ENCODE measurements at regions not wholly inside any gene's neighbourhood (a gene's known extent, or its start where the extent isn't known, plus 50 kb on each side); places are given as distances from the start of the nearest gene placed in this dataset.

GRCh38 chr14:56745097-56745496 lies 65.2 kb downstream of the OTX2 start:
- no peak for TF ChIP-seq CEBPB (IDR thresholded peaks at IDR 0.05)
- no peak for TF ChIP-seq CREB1 (IDR thresholded peaks at IDR 0.05; ENCODE audit: low read depth)
- no peak for TF ChIP-seq EGR1 (IDR thresholded peaks at IDR 0.05)
- TF ChIP-seq TEAD4 (IDR thresholded peaks at IDR 0.05) = no peak
- TF ChIP-seq TAF1 (IDR thresholded peaks at IDR 0.05; ENCODE audit: low read depth) = no peak
- no peak for TF ChIP-seq REST (IDR thresholded peaks at IDR 0.05; ENCODE audit: low read depth)
- TF ChIP-seq RAD21 (IDR thresholded peaks at IDR 0.05; ENCODE audit: low read depth) = no peak
- TF ChIP-seq YY1 (IDR thresholded peaks at IDR 0.05; ENCODE audit: low read depth) = no peak
- TF ChIP-seq USF1 (IDR thresholded peaks at IDR 0.05) = no peak
- no peak for TF ChIP-seq MAX (IDR thresholded peaks at IDR 0.05)

GRCh38 chr14:56744016-56744415 lies 66.3 kb downstream of the OTX2 start:
- TF ChIP-seq EGR1 (IDR thresholded peaks at IDR 0.05) (no peak), TAF1 (IDR thresholded peaks at IDR 0.05; ENCODE audit: low read depth) (no peak), RAD21 (IDR thresholded peaks at IDR 0.05; ENCODE audit: low read depth) (no peak), TEAD4 (IDR thresholded peaks at IDR 0.05) (no peak), REST (IDR thresholded peaks at IDR 0.05; ENCODE audit: low read depth) (no peak), ZBTB7A (IDR thresholded peaks at IDR 0.05; ENCODE audit: low read depth) (no peak), MAX (IDR thresholded peaks at IDR 0.05) (no peak), EP300 (IDR thresholded peaks at IDR 0.05; ENCODE audit: borderline replicate concordance) (no peak), NFIC (IDR thresholded peaks at IDR 0.05) (no peak)

GRCh38 chr14:56742391-56742878 lies 67.8 kb downstream of the OTX2 start:
- TF ChIP-seq ZBTB7A (IDR thresholded peaks at IDR 0.05; ENCODE audit: low read depth) (no peak), TEAD4 (IDR thresholded peaks at IDR 0.05) (no peak), CEBPB (IDR thresholded peaks at IDR 0.05) (no peak), EGR1 (IDR thresholded peaks at IDR 0.05) (no peak), TCF12 (IDR thresholded peaks at IDR 0.05; ENCODE audit: low read depth) (no peak), MAX (IDR thresholded peaks at IDR 0.05) (no peak), YY1 (IDR thresholded peaks at IDR 0.05; ENCODE audit: low read depth) (no peak), FOXM1 (IDR thresholded peaks at IDR 0.05; ENCODE audit: borderline replicate concordance, low read depth) (no peak), USF1 (IDR thresholded peaks at IDR 0.05) (no peak), RAD21 (IDR thresholded peaks at IDR 0.05; ENCODE audit: low read depth) (no peak), EP300 (IDR thresholded peaks at IDR 0.05; ENCODE audit: borderline replicate concordance) (no peak), REST (IDR thresholded peaks at IDR 0.05; ENCODE audit: low read depth) (no peak), NFIC (IDR thresholded peaks at IDR 0.05) (no peak), TAF1 (IDR thresholded peaks at IDR 0.05; ENCODE audit: low read depth) (no peak), CREB1 (IDR thresholded peaks at IDR 0.05; ENCODE audit: low read depth) (no peak)

- TF ChIP-seq EP300 (IDR thresholded peaks at IDR 0.05; ENCODE audit: borderline replicate concordance) = no peak
- TF ChIP-seq EGR1 (IDR thresholded peaks at IDR 0.05) = no peak
- TF ChIP-seq NFIC (IDR thresholded peaks at IDR 0.05) = no peak
- TF ChIP-seq ZBTB7A (IDR thresholded peaks at IDR 0.05; ENCODE audit: low read depth) = no peak
- no peak for TF ChIP-seq REST (IDR thresholded peaks at IDR 0.05; ENCODE audit: low read depth)
- no peak for TF ChIP-seq TEAD4 (IDR thresholded peaks at IDR 0.05)
- no peak for TF ChIP-seq MAX (IDR thresholded peaks at IDR 0.05)
Observed at GRCh38 chr14:56741325-56741724, 69.0 kb downstream of the OTX2 start.
